Caco-2 (cell line): ENCODE measurements at regions not wholly inside any gene's neighbourhood (a gene's known extent, or its start where the extent isn't known, plus 50 kb on each side); places are given as distances from the start of the nearest gene placed in this dataset.

ENCODE experiments used
- BruUV-seq: library from RNA; stranded (reverse); fragments of 400-500 nt; replicated peaks from 2 replicates; lab custom pipeline; 2021; lab: Mats Ljungman, UMichigan
- CTCF ChIA-PET: fragments of 300-600 bp; sonication (Branson Sonifier 250); formaldehyde crosslinking; loops from one replicate; lab custom pipeline; 2022; ENCODE audit warnings: antibody characterized with exemption; lab: Charles Lee
- POLR2A ChIA-PET: fragments of 300-600 bp; sonication (Branson Sonifier 250); formaldehyde crosslinking; loops from one replicate; lab custom pipeline; 2022; ENCODE audit warnings: antibody characterized with exemption; lab: Charles Lee
- DNase-seq, 2 experiments: peaks; one replicate each; pipeline versions ENCODE4 v3.0.0 to v3.0.0-alpha.2; 2020 to 2022
- H3K27me3 ChIP-seq: replicated peaks from 2 replicates; pipeline ENCODE4 v1.6.0; 2011; ENCODE audit warnings: low read length; ENCODE audit not compliant: control insufficient read depth, insufficient read depth
- H3K36me3 ChIP-seq: 2 replicates; pipeline ENCODE4 v1.5.1; 2011; ENCODE audit warnings: low read length; ENCODE audit not compliant: control insufficient read depth, insufficient read depth
- H3K4me1 ChIP-seq: fragments of 250-450 bp; sonication (Bioruptor Pico); 2 replicates; pipeline ENCODE4 v1.5.1; 2020; ENCODE audit warnings: mild to moderate bottlenecking
- H3K4me3 ChIP-seq: 2 replicates; pipeline ENCODE4 v1.5.1; 2011; ENCODE audit warnings: low read depth, mild to moderate bottlenecking, control low read depth, low read length
- H3K9me3 ChIP-seq: fragments of 250-450 bp; sonication (Bioruptor Pico); 2 replicates; pipeline ENCODE4 v1.5.1; 2020; ENCODE audit warnings: mild to moderate bottlenecking, moderate library complexity
- H3K27ac Mint-ChIP-seq: one replicate; pipeline ENCODE4 v1.8.0; 2022; ENCODE audit warnings: mixed read lengths; ENCODE audit not compliant: unreplicated experiment
- H3K27me3 Mint-ChIP-seq: one replicate; pipeline ENCODE4 v1.8.0; 2022; ENCODE audit warnings: mixed read lengths; ENCODE audit not compliant: insufficient read depth, unreplicated experiment
- H3K36me3 Mint-ChIP-seq: one replicate; pipeline ENCODE4 v1.8.0; 2022; ENCODE audit warnings: mild to moderate bottlenecking, mixed read lengths; ENCODE audit not compliant: insufficient read depth, unreplicated experiment
- H3K4me1 Mint-ChIP-seq: one replicate; pipeline ENCODE4 v1.8.0; 2022; ENCODE audit warnings: low read depth, mixed read lengths; ENCODE audit not compliant: unreplicated experiment
- H3K4me3 Mint-ChIP-seq: one replicate; pipeline ENCODE4 v1.8.0; 2022; ENCODE audit warnings: mild to moderate bottlenecking, moderate library complexity, mixed read lengths; ENCODE audit not compliant: unreplicated experiment
- H3K9me3 Mint-ChIP-seq: one replicate; pipeline ENCODE4 v1.8.0; 2022; ENCODE audit warnings: mixed read lengths; ENCODE audit not compliant: unreplicated experiment
- CTCF ChIP-seq, 2 experiments: fragments of 200-600 bp in 1 of 2; IDR thresholded peaks; 1 replicate in 1 of 2; 2 replicates in 1 of 2; pipeline versions ENCODE4 v1.5.1 to v1.8.0; 2011 to 2022; ENCODE audit warnings: antibody characterized with exemption in 1 of 2, control low read depth in 1 of 2, inconsistent platforms in 1 of 2, low read depth in 1 of 2, low read length in 1 of 2, mild to moderate bottlenecking in 1 of 2, moderate library complexity in 1 of 2; ENCODE audit not compliant: insufficient read depth in 1 of 2, severe bottlenecking in 1 of 2, unreplicated experiment in 1 of 2
- intact Hi-C: fragments of 100-400 bp; cut with micrococcal nuclease; formaldehyde crosslinking; loops from one replicate; pipeline ENCODE4 v1.10.0; 2022; ENCODE audit not compliant: unreplicated experiment

GRCh38 chr11:37942081-37942480 is 1344.0 kb upstream of the RAG2 start:
- Histone ChIP-seq H3K4me1 (no peaks in the 10 kb centered on the region), H3K36me3 (no peaks in the 10 kb centered on the region), H3K4me3 (no peak overlapping the region), H3K9me3 (peaks cover 11% of the 10 kb centered on the region; the same call in 1 of the 2 replicates), H3K27me3 (no peaks in the 10 kb centered on the region)
- intact Hi-C loops = no loop called here
- Mint-ChIP-seq H3K27ac (no peak overlapping the region), H3K36me3 (no peaks in the 10 kb centered on the region), H3K4me1 (no peaks in the 10 kb centered on the region), H3K27me3 (no peaks in the 10 kb centered on the region), H3K9me3 (peaks cover 16% of the 10 kb centered on the region), H3K4me3 (no peak overlapping the region)
- BruUV-seq = no TSS peak
- no peak for TF ChIP-seq CTCF (IDR thresholded peaks at IDR 0.05; ENCODE audit: insufficient read depth in 1 of 2, low read depth in 1 of 2, low read length in 1 of 2, severe bottlenecking in 1 of 2, unreplicated experiment in 1 of 2)
- POLR2A ChIA-PET = no interaction called here
- CTCF ChIA-PET = no interaction called here
- DNase-seq = no peak

- no peak for DNase-seq
- H3K4me3 ChIP-seq = no peak overlapping the region
- BruUV-seq = no TSS peak
- H3K9me3 Mint-ChIP-seq = peaks cover 12% of the 10 kb centered on the region
- no peaks in the 10 kb centered on the region for H3K4me1 ChIP-seq
- no peaks in the 10 kb centered on the region for H3K4me1 Mint-ChIP-seq
- no peaks in the 10 kb centered on the region for H3K36me3 ChIP-seq
- intact Hi-C loops = no loop called here
- H3K36me3 Mint-ChIP-seq = no peaks in the 10 kb centered on the region
- TF ChIP-seq CTCF (IDR thresholded peaks at IDR 0.05; ENCODE audit: insufficient read depth in 1 of 2, low read depth in 1 of 2, low read length in 1 of 2, severe bottlenecking in 1 of 2, unreplicated experiment in 1 of 2) = no peak
- POLR2A ChIA-PET = no interaction called here
- H3K27ac Mint-ChIP-seq = no peak overlapping the region
- no peak overlapping the region for H3K4me3 Mint-ChIP-seq
- H3K27me3 ChIP-seq = no peaks in the 10 kb centered on the region
- CTCF ChIA-PET = no interaction called here
- H3K9me3 ChIP-seq = no peaks in the 10 kb centered on the region
- no peaks in the 10 kb centered on the region for H3K27me3 Mint-ChIP-seq
Measured at GRCh38 chr11:37929100-37929653, 1331.1 kb upstream of the RAG2 start.

- no peak for TF ChIP-seq CTCF (IDR thresholded peaks at IDR 0.05; ENCODE audit: insufficient read depth in 1 of 2, low read depth in 1 of 2, low read length in 1 of 2, severe bottlenecking in 1 of 2, unreplicated experiment in 1 of 2)
- Mint-ChIP-seq H3K36me3 (no peaks in the 10 kb centered on the region), H3K27ac (no peak overlapping the region), H3K27me3 (no peaks in the 10 kb centered on the region), H3K9me3 (peaks cover 9% of the 10 kb centered on the region), H3K4me1 (no peaks in the 10 kb centered on the region), H3K4me3 (no peak overlapping the region)
- intact Hi-C loops = no loop called here
- ChIA-PET POLR2A (no interaction called here), CTCF (no interaction called here)
- Histone ChIP-seq H3K9me3 (no peaks in the 10 kb centered on the region), H3K4me1 (no peaks in the 10 kb centered on the region), H3K4me3 (no peak overlapping the region), H3K27me3 (no peaks in the 10 kb centered on the region), H3K36me3 (no peaks in the 10 kb centered on the region)
- no peak for DNase-seq
- no TSS peak for BruUV-seq
Measured at GRCh38 chr11:37926772-37927171, 1328.7 kb upstream of the RAG2 start.
